Neuron (in vitro differentiated cells): ENCODE measurements at regions not wholly inside any gene's neighbourhood (a gene's known extent, or its start where the extent isn't known, plus 50 kb on each side); places are given as distances from the start of the nearest gene placed in this dataset.

Experiments
- H2AFZ ChIP-seq: one replicate; pipeline ENCODE4 v1.6.1; 2013; ENCODE audit warnings: low read depth, mild to moderate bottlenecking, inconsistent platforms, low read length, moderate library complexity
- H3K27me3 ChIP-seq: one replicate; pipeline ENCODE4 v1.6.1; 2013; ENCODE audit warnings: low read length; ENCODE audit not compliant: insufficient read depth
- H3K36me3 ChIP-seq: one replicate; pipeline ENCODE4 v1.6.1; 2013; ENCODE audit warnings: low read length; ENCODE audit not compliant: insufficient read depth
- H3K4me1 ChIP-seq: one replicate; pipeline ENCODE4 v1.6.1; 2013; ENCODE audit warnings: low read length; ENCODE audit not compliant: insufficient read depth
- H3K4me3 ChIP-seq: 2 replicates; pipeline ENCODE4 v1.5.1; 2013; ENCODE audit warnings: mild to moderate bottlenecking, low read length, moderate library complexity
- H3K9me3 ChIP-seq: one replicate; pipeline ENCODE4 v1.6.1; 2013; ENCODE audit warnings: low read length

GRCh38 chr11:129286813-129287212, 88.8 kb upstream of the BARX2 start:
- Histone ChIP-seq H3K4me1 (peaks cover 26% of the 10 kb centered on the region), H3K4me3 (no peak overlapping the region), H2AFZ (no peak overlapping the region), H3K36me3 (no peaks in the 10 kb centered on the region), H3K9me3 (no peaks in the 10 kb centered on the region), H3K27me3 (no peaks in the 10 kb centered on the region)

DNA sequence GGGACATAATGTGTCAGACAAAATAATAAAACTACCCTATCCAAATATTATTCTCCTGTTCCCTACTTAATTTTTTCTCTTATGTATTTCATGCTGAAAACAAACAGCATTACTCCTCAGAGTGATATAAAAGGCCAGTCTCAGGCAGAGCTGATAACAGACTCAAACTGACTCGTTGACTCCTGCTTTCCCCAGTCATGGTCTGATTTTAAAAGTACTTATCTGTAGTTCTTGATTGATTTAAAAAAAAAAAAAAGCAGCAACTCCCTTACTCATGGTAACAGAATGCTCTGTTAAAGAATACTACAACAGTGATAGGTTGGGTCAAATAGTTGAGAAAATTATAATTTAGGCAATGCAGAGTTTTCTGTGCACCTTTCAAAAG, 90.3 kb upstream of the BARX2 start:
- no peaks in the 10 kb centered on the region for H3K27me3 ChIP-seq
- H3K36me3 ChIP-seq: no peaks in the 10 kb centered on the region
- no peak overlapping the region for H3K4me3 ChIP-seq
- H3K9me3 ChIP-seq: no peaks in the 10 kb centered on the region
- peaks cover 15% of the 10 kb centered on the region for H3K4me1 ChIP-seq
- no peak overlapping the region for H2AFZ ChIP-seq

GRCh38 chr11:129283141-129283540, 91.0 kb upstream of the ARHGAP32 start:
- Histone ChIP-seq H2AFZ (no peak overlapping the region), H3K9me3 (no peaks in the 10 kb centered on the region), H3K27me3 (no peaks in the 10 kb centered on the region), H3K36me3 (no peaks in the 10 kb centered on the region), H3K4me1 (peaks cover 19% of the 10 kb centered on the region), H3K4me3 (no peak overlapping the region)

DNA sequence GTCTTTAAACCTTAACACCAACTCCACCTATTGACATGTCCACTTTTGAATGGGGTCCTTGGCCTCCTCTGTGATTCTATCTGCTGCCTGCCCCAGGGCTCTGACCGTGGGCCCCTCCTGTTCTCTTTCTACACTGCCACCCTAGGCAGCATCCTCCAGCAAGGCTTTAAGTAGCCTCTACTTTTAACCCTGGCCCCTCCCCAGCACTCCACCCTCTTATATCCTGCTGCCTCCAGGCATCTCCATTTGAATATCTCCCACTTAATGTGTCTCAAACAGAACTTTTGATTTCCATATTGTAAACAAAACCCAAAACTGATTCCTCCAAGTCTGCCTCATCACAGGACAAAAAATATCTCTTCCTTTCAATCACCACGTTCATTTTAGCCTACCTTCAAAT, 90.5 kb upstream of the ARHGAP32 start:
- Histone ChIP-seq H3K4me1 (peaks cover 24% of the 10 kb centered on the region), H3K36me3 (no peaks in the 10 kb centered on the region), H3K4me3 (no peak overlapping the region), H2AFZ (no peak overlapping the region), H3K27me3 (no peaks in the 10 kb centered on the region), H3K9me3 (no peaks in the 10 kb centered on the region)

DNA sequence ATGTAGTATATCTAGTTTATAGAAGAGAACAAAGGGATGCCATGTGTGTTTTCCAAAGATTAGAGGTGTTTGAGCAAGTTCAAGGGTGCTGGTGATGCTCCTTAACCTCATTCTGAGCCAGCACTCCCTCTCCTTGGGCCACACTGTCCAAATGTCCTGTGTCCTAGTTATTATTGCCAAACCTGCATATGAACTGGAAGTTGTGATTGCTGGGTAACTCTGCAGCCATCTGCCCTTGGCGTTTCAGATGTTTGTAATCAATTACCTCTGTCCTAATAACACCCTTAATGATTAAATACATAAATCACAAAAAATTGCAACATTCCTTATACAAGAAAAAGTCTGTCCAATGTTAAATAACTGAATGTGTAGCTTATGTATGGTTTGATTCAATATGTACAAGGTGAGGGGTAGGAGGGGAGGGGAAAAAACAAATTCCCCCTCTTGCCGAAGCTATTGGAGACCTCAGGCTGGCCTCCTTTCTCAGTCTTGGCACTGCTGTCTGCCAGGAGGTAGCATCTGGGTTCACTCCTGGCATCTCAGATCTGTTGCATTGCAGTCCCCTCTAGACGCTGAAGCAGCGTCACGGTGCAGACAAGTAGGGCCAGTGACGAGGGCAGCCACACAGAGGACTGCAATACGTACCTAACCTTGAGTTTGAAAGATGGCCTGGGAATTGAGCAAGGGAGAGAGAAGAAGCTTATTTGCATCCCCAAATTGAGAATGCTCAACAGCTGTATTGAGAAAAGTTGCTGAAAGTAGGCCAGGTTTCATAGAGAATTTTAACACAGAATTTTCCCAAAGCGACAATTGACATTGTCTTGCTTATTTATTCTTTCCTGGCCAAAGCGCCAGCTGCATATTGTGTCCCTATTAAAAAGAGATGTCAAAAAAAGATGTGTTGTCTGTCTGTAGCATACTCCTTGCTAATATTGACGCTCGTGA, 89.6 kb upstream of the ARHGAP32 start:
- Histone ChIP-seq H3K4me3 (no peak overlapping the region), H3K4me1 (peaks cover 27% of the 10 kb centered on the region), H2AFZ (no peak overlapping the region), H3K9me3 (no peaks in the 10 kb centered on the region), H3K27me3 (no peaks in the 10 kb centered on the region), H3K36me3 (no peaks in the 10 kb centered on the region)

DNA sequence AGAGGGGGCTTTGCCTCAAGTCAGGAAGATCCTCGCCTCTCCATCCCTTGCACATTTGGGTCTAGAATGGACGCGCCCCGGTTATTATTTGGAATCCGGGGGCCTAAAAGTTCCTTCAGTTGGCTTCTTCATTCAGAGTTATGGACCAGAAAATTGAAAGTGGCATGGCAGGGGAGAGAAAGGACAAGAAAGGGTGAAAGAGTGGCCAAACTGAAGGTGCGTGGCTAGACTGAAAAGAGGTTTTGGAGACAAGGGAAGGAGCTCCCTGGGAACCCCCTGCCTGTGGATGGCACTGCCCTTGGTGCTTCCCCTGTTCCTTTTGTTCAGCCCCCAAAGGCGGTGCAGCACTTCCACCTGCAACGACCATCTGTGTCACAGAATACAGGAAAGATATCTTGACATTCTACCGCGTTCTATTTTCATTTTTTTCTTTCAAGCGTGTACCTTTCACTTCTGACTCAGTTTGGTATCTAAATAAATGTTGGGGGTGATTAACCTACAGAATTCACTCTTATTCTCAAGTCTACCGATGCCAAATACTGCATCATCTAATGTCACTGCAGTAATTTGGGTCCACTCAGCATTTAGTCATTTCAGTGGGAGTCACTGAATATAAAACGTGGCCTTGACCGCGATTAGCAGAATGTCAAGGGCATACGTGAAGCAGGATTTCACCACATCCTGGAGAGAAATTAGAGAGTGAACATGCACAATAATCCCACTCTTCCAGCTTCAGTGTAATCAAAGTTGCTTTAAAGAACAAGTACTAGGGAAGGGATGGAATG, 88.1 kb upstream of the ARHGAP32 start:
- Histone ChIP-seq H3K4me1 (peaks cover 28% of the 10 kb centered on the region), H3K9me3 (no peaks in the 10 kb centered on the region), H2AFZ (peak overlapping the region; percentile 90), H3K36me3 (no peaks in the 10 kb centered on the region), H3K4me3 (peak overlapping the region; percentile 61), H3K27me3 (no peaks in the 10 kb centered on the region)

DNA sequence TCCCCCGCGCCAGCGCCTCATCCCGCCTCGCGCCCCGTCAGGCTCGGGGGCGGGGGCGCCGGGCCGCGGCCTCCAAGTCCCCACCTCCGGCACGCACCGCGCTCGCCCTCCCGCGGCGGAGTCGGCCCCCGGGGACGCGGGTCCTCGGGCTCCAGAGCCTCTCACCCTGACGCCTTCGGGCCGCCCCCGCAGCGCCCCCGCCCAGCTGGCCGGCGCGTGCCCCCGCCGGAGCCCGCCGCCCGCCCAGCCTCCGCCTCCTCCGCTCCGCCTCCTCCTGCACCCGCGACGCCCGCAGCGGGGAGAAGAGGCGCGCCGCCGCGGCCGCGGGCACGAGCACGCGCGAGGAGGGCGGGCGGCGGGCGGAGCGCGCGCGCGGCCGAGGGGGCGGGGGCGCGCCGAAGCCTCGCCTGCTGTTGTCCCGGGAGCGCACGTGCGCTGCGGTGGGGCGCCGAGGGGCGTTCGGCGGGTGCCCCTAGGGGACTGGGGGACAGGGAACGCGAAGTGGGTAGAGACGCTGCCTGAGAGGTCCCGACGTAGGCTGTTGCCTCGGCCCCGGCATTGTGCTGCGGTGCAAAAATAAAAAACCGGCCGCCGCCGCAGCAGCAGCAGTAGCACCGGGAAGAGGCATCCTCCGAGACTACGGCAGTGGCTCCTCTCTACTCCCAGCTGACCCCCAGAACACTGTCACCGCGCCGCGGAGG, 87.4 kb upstream of the ARHGAP32 start:
- Histone ChIP-seq H2AFZ (peak overlapping the region; percentile 90), H3K9me3 (no peaks in the 10 kb centered on the region), H3K4me1 (peaks cover 22% of the 10 kb centered on the region), H3K36me3 (no peaks in the 10 kb centered on the region), H3K4me3 (peak overlapping the region; percentile 74), H3K27me3 (no peaks in the 10 kb centered on the region)

GRCh38 chr11:129278586-129279319, 86.6 kb upstream of the ARHGAP32 start:
- no peaks in the 10 kb centered on the region for H3K9me3 ChIP-seq
- no peak overlapping the region for H2AFZ ChIP-seq

DNA sequence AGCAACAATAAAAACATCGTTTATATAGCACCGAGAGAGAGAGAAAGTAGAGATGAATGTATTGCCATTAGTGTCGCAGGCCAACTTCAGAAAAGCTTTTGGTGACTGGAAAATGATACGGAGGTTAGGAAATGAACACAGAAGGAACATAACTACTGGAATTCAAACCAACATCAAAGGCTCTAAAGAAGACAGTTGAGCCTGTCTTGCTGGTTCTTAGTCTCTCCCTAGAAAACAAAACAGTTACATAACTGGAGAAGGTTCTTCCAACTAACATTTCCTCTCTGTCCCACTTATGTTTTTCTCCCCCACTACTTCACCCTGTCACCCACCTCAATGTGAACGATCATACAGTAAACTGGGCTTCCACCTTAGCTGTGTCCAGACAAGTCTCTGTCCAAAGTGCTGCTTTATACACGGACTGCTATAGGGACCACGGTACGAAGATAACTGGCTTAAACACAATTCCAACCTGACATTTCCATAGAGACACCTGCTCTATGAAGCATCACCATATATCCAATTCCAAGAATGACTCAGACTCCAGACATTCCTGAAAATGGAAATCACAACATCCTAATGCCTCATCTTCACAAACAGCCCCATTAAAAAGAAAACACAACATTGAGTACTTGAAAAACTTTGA, 85.2 kb upstream of the ARHGAP32 start:
- H3K36me3 ChIP-seq: no peaks in the 10 kb centered on the region
- H2AFZ ChIP-seq: no peak overlapping the region
- H3K4me1 ChIP-seq: peaks cover 22% of the 10 kb centered on the region
- H3K9me3 ChIP-seq: no peaks in the 10 kb centered on the region
- peak overlapping the region; percentile 74 for H3K4me3 ChIP-seq
- no peaks in the 10 kb centered on the region for H3K27me3 ChIP-seq

More at GRCh38 chr11:129278586-129279319, 86.6 kb upstream of the ARHGAP32 start:
- H3K36me3 ChIP-seq: no peaks in the 10 kb centered on the region
- no peaks in the 10 kb centered on the region for H3K27me3 ChIP-seq
- peak overlapping the region; percentile 74 for H3K4me3 ChIP-seq
- H3K4me1 ChIP-seq: peaks cover 22% of the 10 kb centered on the region

DNA sequence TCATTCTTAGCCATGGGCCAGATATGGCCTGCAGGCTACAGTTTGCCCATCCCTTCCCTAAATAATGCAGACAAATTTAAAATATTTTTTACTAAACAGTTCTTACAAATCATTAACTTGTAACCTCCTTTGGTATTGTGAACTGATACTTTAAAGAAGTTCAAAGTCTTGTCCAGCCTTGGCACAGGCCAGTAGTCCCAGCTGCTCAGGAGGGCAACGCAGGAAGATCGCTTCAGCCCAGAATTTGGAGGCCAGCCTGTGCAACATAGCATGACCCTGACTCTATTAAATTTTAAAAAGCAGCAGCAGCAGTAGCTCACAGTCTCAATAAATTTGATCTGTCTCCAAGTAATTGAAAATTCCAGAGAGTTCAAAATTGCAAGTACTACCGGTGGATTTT, 83.7 kb upstream of the ARHGAP32 start:
- Histone ChIP-seq H3K4me3 (no peak overlapping the region), H3K9me3 (no peaks in the 10 kb centered on the region), H3K27me3 (no peaks in the 10 kb centered on the region), H3K4me1 (peaks cover 22% of the 10 kb centered on the region), H2AFZ (no peak overlapping the region), H3K36me3 (no peaks in the 10 kb centered on the region)

- H3K9me3 ChIP-seq: no peaks in the 10 kb centered on the region
- peaks cover 17% of the 10 kb centered on the region for H3K4me1 ChIP-seq
- no peak overlapping the region for H3K4me3 ChIP-seq
- no peaks in the 10 kb centered on the region for H3K27me3 ChIP-seq
- H3K36me3 ChIP-seq: no peaks in the 10 kb centered on the region
- no peak overlapping the region for H2AFZ ChIP-seq
Observed at GRCh38 chr11:129273944-129274711, 82.0 kb upstream of the ARHGAP32 start.
